OCI-LY1 (cell line): ENCODE measurements at regions not wholly inside any gene's neighbourhood (a gene's known extent, or its start where the extent isn't known, plus 50 kb on each side); places are given as distances from the start of the nearest gene placed in this dataset.

Experiments used
- CTCF ChIP-seq: fragments of 200-600 bp; sonication (generic), shearing (Covaris generic); IDR thresholded peaks from 2 replicates; pipeline ENCODE4 v1.5.1; 2017; ENCODE audit warnings: mild to moderate bottlenecking, antibody characterized with exemption, low read length, moderate library complexity, mixed read lengths
- EZH2 ChIP-seq: fragments of 200-600 bp; sonication (generic), shearing (Covaris generic); IDR thresholded peaks from 2 replicates; pipeline ENCODE4 v1.8.0; 2017; ENCODE audit warnings: borderline replicate concordance, mixed run types, mild to moderate bottlenecking, antibody characterized with exemption, low read length, moderate library complexity, mixed read lengths

DNA sequence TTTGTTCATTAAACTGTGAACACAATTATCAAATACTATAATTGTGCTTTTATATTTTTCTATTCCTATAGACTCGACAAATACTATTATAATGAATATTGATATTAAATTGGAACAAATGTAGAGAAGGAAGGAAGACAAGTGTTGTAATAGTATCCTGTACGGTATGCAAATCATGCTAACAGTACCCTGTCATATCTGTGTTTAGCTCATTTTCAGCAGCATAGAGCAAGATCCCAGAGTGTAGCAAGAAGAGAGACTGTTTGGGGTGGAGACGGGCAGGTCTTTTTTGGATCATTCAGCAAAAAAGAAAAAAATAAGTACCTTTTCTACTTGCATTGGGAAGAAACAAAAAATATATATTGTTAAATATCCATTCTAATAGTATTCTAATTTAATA, 224.1 kb downstream of the TPRG1 start:
- TF ChIP-seq CTCF (no peak), EZH2 (no peak)
